K562 (cell line): ENCODE measurements at regions not wholly inside any gene's neighbourhood (a gene's known extent, or its start where the extent isn't known, plus 50 kb on each side); places are given as distances from the start of the nearest gene placed in this dataset.

Experiments
- ATAC-seq: fragments of 200-7000 bp; cut with Tn5 transposase; 3 replicates; pipeline ENCODE4 v1.9.1; 2020; ENCODE audit warnings: moderate library complexity
- BruUV-seq: library from RNA; stranded (reverse); fragments of 400-500 nt; replicated peaks from 2 replicates; lab custom pipeline; 2021; lab: Mats Ljungman, UMichigan
- CTCF ChIA-PET: fragments of 300-600 bp; formaldehyde crosslinking; extraction: SDS; loops from one replicate; lab custom pipeline; 2021; ENCODE audit warnings: low intra/inter-chr PET ratio; lab: Yijun Ruan, JAX
- POLR2A ChIA-PET: fragments of 300-600, 350-650 bp; sonication (Branson Sonifier 250); formaldehyde crosslinking; extraction: SDS; loops from one replicate; lab custom pipeline; 2021; ENCODE audit warnings: antibody characterized with exemption, inconsistent platforms; lab: Yijun Ruan, JAX
- DNase-seq, 4 experiments: peaks; one replicate each; pipeline versions ENCODE4 v3.0.0 to v3.0.0-alpha.2; 2011 to 2018; ENCODE audit warnings: low spot score in 3 of 4, mixed read lengths in 3 of 4; ENCODE audit errors: extremely low read depth in 1 of 4
- FAIRE-seq: peaks from 2 replicates; lab custom pipeline; 2011; peaks lifted over from hg19 to GRCh38; lab: Jason Lieb, UNC
- H2AFZ ChIP-seq: 2 replicates; pipeline ENCODE4 v1.6.0; 2011; ENCODE audit warnings: low read depth, low read length, control low read depth, inconsistent platforms
- H3K27ac ChIP-seq: fragments of 200-600 bp; 3 replicates; pipeline ENCODE4 v1.8.0; 2011; ENCODE audit warnings: low read depth, mild to moderate bottlenecking, control low read depth, inconsistent platforms, low read length, moderate library complexity, mixed read lengths; ENCODE audit errors: extremely low read depth
- H3K27me3 ChIP-seq, 2 experiments: fragments of 300-600 bp in 1 of 2; 2 replicates in 1 of 2; 3 replicates in 1 of 2; pipeline versions ENCODE4 v1.6.0 to v1.8.0; 2011; ENCODE audit warnings: inconsistent platforms in 2 of 2, low read length in 2 of 2, mild to moderate bottlenecking in 1 of 2, mixed read lengths in 1 of 2, moderate library complexity in 1 of 2; ENCODE audit not compliant: control insufficient read depth in 2 of 2, insufficient read depth in 2 of 2
- H3K36me3 ChIP-seq: fragments of 300-600 bp; 3 replicates; pipeline ENCODE4 v1.8.0; 2011; ENCODE audit warnings: mild to moderate bottlenecking, low read length, inconsistent platforms; ENCODE audit not compliant: control insufficient read depth, insufficient read depth
- H3K4me1 ChIP-seq, 2 experiments: fragments of 200-600 bp in 1 of 2; replicated peaks in 1 of 2; 2 replicates in 1 of 2; 3 replicates in 1 of 2; pipeline versions ENCODE4 v1.5.1 to v1.8.0; 2011; ENCODE audit warnings: inconsistent platforms in 2 of 2, low read length in 2 of 2, mild to moderate bottlenecking in 1 of 2, mixed read lengths in 1 of 2, moderate library complexity in 1 of 2; ENCODE audit not compliant: control insufficient read depth in 2 of 2, insufficient read depth in 2 of 2
- H3K4me2 ChIP-seq: 2 replicates; pipeline ENCODE4 v1.6.1; 2011; ENCODE audit warnings: low read length, control low read depth, inconsistent platforms, mixed read lengths; ENCODE audit not compliant: insufficient read depth
- H3K4me3 ChIP-seq: fragments of 200-600 bp; sonication (generic), shearing (Covaris generic); 2 replicates; pipeline ENCODE4 v1.5.1; 2016; ENCODE audit warnings: control low read depth, inconsistent platforms
- H3K79me2 ChIP-seq: fragments of 200-600 bp; 3 replicates; pipeline ENCODE4 v1.8.0; 2011; ENCODE audit warnings: low read length, inconsistent platforms; ENCODE audit not compliant: control insufficient read depth, insufficient read depth
- H3K9ac ChIP-seq, 2 experiments: 2 replicates each; pipeline versions ENCODE4 v1.6.0 to v1.6.1; 2011; ENCODE audit warnings: low read depth in 2 of 2, low read length in 2 of 2, control low read depth in 1 of 2, inconsistent platforms in 1 of 2, mild to moderate bottlenecking in 1 of 2, mixed read lengths in 1 of 2; ENCODE audit not compliant: insufficient read depth in 1 of 2
- H3K9me1 ChIP-seq: one replicate; pipeline ENCODE4 v1.6.0; 2011; ENCODE audit warnings: inconsistent platforms, mild to moderate bottlenecking, low read length, moderate library complexity; ENCODE audit not compliant: control insufficient read depth, insufficient read depth
- H3K9me3 ChIP-seq: replicated peaks from 2 replicates; pipeline ENCODE4 v1.5.1; 2011; ENCODE audit warnings: low read depth, low read length, inconsistent platforms; ENCODE audit not compliant: control insufficient read depth, insufficient read depth
- H4K20me1 ChIP-seq: replicated peaks from 2 replicates; pipeline ENCODE4 v1.6.1; 2011; ENCODE audit warnings: low read length, inconsistent platforms, mixed read lengths; ENCODE audit not compliant: control insufficient read depth, insufficient read depth
- FOXJ3 ChIP-seq: sonication (generic); formaldehyde crosslinking; IDR thresholded peaks from 2 replicates; pipeline ENCODE4 v1.4.0; 2020; ENCODE audit warnings: mild to moderate bottlenecking, missing genetic modification reagents
- HMG20B ChIP-seq: fragments of 250-450 bp; sonication (Bioruptor Pico); IDR thresholded peaks from 2 replicates; pipeline ENCODE4 v1.5.0; 2021; ENCODE audit warnings: mild to moderate bottlenecking
- NFE2 ChIP-seq: IDR thresholded peaks from 2 replicates; pipeline ENCODE4 v1.6.1; 2014; ENCODE audit warnings: antibody characterized with exemption, low read depth
- POLR2A ChIP-seq: fragments of 450-650 bp; conservative IDR thresholded peaks from 2 replicates; pipeline ENCODE4 v1.6.1; 2016
- SNRNP70 ChIP-seq: fragments of 200-400 bp; formaldehyde crosslinking; optimal IDR thresholded peaks from 2 replicates; pipeline ENCODE3; 2017; ENCODE audit warnings: low read depth, low read length
- YY1 ChIP-seq, 3 experiments: IDR thresholded peaks; 2 replicates each; pipeline ENCODE4 v1.6.1; 2011; ENCODE audit warnings: low read length in 2 of 3, mild to moderate bottlenecking in 2 of 3, moderate library complexity in 2 of 3, borderline replicate concordance in 1 of 3, control low read depth in 1 of 3, low read depth in 1 of 3; ENCODE audit not compliant: insufficient read depth in 3 of 3, insufficient replicate concordance in 2 of 3, control insufficient read depth in 1 of 3, insufficient read length in 1 of 3; ENCODE audit errors: extremely low read depth in 1 of 3
- ZSCAN32 ChIP-seq: fragments of 450-650 bp; formaldehyde crosslinking; IDR thresholded peaks from 2 replicates; pipeline ENCODE4 v1.4.0; 2020; ENCODE audit warnings: mild to moderate bottlenecking, moderate library complexity
- WGBS: fragments of 100-300 bp; shearing (Covaris generic); methylation state at CpG from one replicate; pipeline ENCODE4 v1.1.6; 2016; ENCODE audit warnings: low coverage, mixed read lengths; ENCODE audit not compliant: insufficient coverage; ENCODE audit errors: missing lambda C conversion rate; 5-methylcytosine and 5-hydroxymethylcytosine counted together
- in situ Hi-C: fragments of 300-500 bp; cut with MboI; formaldehyde crosslinking; loops from 4 replicates; pipeline ENCODE4 v1.15.0; 2018; ENCODE audit warnings: inconsistent platforms, mixed read lengths
- intact Hi-C: fragments of 100-400 bp; cut with micrococcal nuclease; formaldehyde crosslinking; loops from 2 replicates; pipeline ENCODE4 v1.14.2; 2022
- TF ChIP-seq, protein P1 (sequence below): fragments of 450-650 bp; conservative IDR thresholded peaks from 2 replicates; pipeline ENCODE4 v1.6.1; 2016; ENCODE audit warnings: missing genetic modification characterization, low read depth, mild to moderate bottlenecking, control low read depth, missing compliant biosample characterization

DNA sequence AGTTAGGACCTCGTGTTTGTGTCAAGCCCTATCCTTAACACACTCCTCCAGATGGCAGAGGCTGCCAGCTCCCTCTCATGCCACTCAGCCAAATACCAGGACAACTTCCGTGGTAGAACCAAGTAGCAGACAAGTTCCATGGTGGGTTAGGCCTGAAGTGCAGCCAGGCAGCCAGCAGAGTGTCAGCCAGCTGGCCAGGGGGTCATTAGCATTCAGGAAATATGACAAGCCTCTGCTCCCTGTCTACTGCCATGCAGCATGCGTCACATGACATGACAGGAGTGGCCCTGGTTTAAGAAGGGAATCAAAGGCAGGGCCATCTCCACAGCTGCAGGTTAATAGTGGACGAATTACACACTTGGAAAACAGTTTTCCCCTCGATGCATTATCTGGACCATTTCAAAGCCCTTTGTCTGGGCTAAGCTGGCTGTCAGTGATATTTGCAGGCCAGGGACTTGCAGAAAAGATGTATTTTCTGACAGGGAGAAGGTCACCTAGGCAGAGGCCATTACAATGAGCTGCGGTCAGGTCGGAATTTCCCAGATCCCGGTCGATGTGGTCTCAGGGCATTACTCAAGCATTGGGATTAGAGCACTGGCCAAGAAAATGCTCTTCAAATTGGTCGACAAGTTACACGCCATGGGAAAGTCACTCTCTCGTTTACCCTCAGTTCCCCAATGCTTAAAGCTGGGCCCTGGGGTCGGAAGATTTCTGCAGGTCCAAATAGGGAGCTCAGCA is 461.7 kb upstream of the CADM1 start (continued):
- TF ChIP-seq, protein P1, sequence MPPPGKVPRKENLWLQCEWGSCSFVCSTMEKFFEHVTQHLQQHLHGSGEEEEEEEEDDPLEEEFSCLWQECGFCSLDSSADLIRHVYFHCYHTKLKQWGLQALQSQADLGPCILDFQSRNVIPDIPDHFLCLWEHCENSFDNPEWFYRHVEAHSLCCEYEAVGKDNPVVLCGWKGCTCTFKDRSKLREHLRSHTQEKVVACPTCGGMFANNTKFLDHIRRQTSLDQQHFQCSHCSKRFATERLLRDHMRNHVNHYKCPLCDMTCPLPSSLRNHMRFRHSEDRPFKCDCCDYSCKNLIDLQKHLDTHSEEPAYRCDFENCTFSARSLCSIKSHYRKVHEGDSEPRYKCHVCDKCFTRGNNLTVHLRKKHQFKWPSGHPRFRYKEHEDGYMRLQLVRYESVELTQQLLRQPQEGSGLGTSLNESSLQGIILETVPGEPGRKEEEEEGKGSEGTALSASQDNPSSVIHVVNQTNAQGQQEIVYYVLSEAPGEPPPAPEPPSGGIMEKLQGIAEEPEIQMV (tag): no peak
- no peak for TF ChIP-seq POLR2A
- no peak for TF ChIP-seq NFE2
- no peak for TF ChIP-seq SNRNP70
- no peak for TF ChIP-seq FOXJ3 (CRISPR knock-in tag)
- no peak for TF ChIP-seq HMG20B (CRISPR knock-in tag)
- TF ChIP-seq ZSCAN32 (CRISPR knock-in tag): no peak

DNA sequence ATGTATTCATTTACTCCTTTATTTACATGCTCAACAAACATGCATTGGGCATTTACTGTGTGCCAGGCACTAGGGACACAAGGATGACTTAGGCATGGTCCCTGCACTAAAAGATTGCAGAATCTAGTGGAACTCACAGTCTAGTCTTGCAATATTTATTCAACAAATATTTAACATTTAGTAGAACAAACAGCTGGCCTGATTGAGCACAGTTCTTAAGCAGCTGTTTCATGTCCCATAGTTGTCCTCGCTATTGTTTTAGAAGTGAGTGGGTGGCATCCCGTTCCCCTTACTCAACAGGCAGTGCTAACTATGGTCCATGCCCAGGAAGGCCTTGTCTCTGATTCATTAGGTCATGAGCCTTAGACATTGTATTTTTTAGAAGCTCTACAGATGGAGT is 459.9 kb upstream of the CADM1 start:
- no peaks in the 10 kb centered on the region for H3K36me3 ChIP-seq
- POLR2A ChIA-PET: interaction anchor here (0.7 kb wide), 1 partner anchor 161 kb away, joined by 3 read pairs; no protein-coding TSS in a partner anchor
- no peaks in the 10 kb centered on the region for H3K4me1 ChIP-seq
- in situ Hi-C loops: no loop called here
- H3K9ac ChIP-seq: no peak overlapping the region
- H2AFZ ChIP-seq: no peak overlapping the region
- intact Hi-C loops: no loop called here
- H3K4me2 ChIP-seq: no peak overlapping the region
- H3K4me3 ChIP-seq: no peak overlapping the region
- no peaks in the 10 kb centered on the region for H3K79me2 ChIP-seq
- no peak for TF ChIP-seq YY1 (IDR thresholded peaks at IDR 0.05; ENCODE audit: borderline replicate concordance in 1 of 3, control insufficient read depth in 1 of 3, extremely low read depth in 1 of 3, insufficient read depth in 3 of 3, insufficient read length in 1 of 3, insufficient replicate concordance in 2 of 3, low read depth in 1 of 3, low read length in 2 of 3)
- TF ChIP-seq, all 486 proteins: peak for 0
- ATAC-seq (no peak), DNase-seq (no peak), FAIRE-seq (no peak)
- Histone ChIP-seq H3K27ac (no peak overlapping the region), H3K9me1 (no peaks in the 10 kb centered on the region), H3K27me3 (peaks cover 5 to 7% of the 10 kb centered on the region in 2 experiments; a peak in 3 of 5 replicates), H3K9me3 (no peaks in the 10 kb centered on the region), H4K20me1 (no peaks in the 10 kb centered on the region)
- WGBS: 3% methylated on average over 2 of the region's 2 CpGs
- CTCF ChIA-PET: no interaction called here
- no TSS peak for BruUV-seq
